ENCODE measurements at regions not wholly inside any gene's neighbourhood (a gene's known extent, or its start where the extent isn't known, plus 50 kb on each side); places are given as distances from the start of the nearest gene placed in this dataset.

GRCh38 chr4:124579896-124580295 is 132.6 kb downstream of the ANKRD50 start:
- no peak for TF ChIP-seq CTCF (IDR thresholded peaks at IDR 0.05)
- no peak for TF ChIP-seq POLR2A (IDR thresholded peaks at IDR 0.05)
- TF ChIP-seq EP300 (IDR thresholded peaks at IDR 0.05): no peak
